GM12892 (cell line): ENCODE measurements at regions not wholly inside any gene's neighbourhood (a gene's known extent, or its start where the extent isn't known, plus 50 kb on each side); places are given as distances from the start of the nearest gene placed in this dataset.

Source experiments
- DNase-seq: peaks from one replicate; pipeline ENCODE4 v3.0.0; 2011; ENCODE audit not compliant: insufficient read length
- FAIRE-seq: peaks from 2 replicates; lab custom pipeline; 2011; peaks lifted over from hg19 to GRCh38; lab: Jason Lieb, UNC
- POLR2A ChIP-seq: IDR thresholded peaks from 2 replicates; pipeline ENCODE4 v1.6.1; 2011; ENCODE audit warnings: low read depth, low read length, control low read depth
- POLR2AphosphoS5 ChIP-seq: IDR thresholded peaks from 2 replicates; pipeline ENCODE4 v1.6.1; 2011; ENCODE audit warnings: low read depth, low read length, control low read depth
- TAF1 ChIP-seq: IDR thresholded peaks from 2 replicates; pipeline ENCODE4 v1.6.1; 2011; ENCODE audit warnings: low read depth, mild to moderate bottlenecking, control low read depth, low read length, borderline replicate concordance

- no peak for TF ChIP-seq TAF1
- DNase-seq: no peak
- no peak for FAIRE-seq
Observed at GRCh38 chr5:63554191-63554590, 408.1 kb downstream of the HTR1A start.

- FAIRE-seq: no peak
- TF ChIP-seq TAF1 (no peak), POLR2AphosphoS5 (no peak), POLR2A (no peak)
- no peak for DNase-seq
Observed at GRCh38 chr5:63553073-63553472, 409.2 kb downstream of the HTR1A start.

- FAIRE-seq (no peak), DNase-seq (no peak)
- TF ChIP-seq TAF1 (no peak), POLR2AphosphoS5 (no peak), POLR2A (no peak)
Observed at GRCh38 chr5:63535840-63536602, 426.2 kb downstream of the HTR1A start.

- no peak for FAIRE-seq
- TF ChIP-seq POLR2A: no peak
Observed at GRCh38 chr5:63524281-63524680, 438.0 kb downstream of the HTR1A start.

GRCh38 chr5:63516006-63516405 is 446.2 kb downstream of the HTR1A start:
- DNase-seq: no peak
- TF ChIP-seq POLR2AphosphoS5 (no peak), POLR2A (no peak), TAF1 (no peak)
- FAIRE-seq: no peak

More at GRCh38 chr5:63524281-63524680, 438.0 kb downstream of the HTR1A start:
- DNase-seq: no peak

DNA sequence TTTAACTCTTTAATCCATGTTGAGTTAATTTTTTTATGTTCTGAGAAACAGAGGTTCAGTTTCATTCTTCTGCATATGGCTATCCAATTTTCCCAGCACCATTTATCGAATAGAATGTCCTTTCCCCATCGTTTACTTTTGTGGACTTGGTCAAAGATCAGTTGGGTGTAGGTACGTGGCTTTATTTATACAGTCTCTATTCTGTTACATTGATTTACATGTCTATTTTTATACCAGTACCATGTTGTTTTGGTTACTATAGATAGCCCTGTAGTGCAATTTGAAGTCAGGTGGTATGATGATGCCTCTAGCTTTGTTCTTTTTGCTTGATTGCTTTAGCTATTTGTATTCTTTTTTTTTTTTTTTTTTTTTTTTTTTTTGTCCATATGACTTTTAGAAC is 462.0 kb downstream of the HTR1A start:
- TF ChIP-seq TAF1 (no peak), POLR2A (no peak), POLR2AphosphoS5 (no peak)
- DNase-seq: no peak
- FAIRE-seq: no peak

DNA sequence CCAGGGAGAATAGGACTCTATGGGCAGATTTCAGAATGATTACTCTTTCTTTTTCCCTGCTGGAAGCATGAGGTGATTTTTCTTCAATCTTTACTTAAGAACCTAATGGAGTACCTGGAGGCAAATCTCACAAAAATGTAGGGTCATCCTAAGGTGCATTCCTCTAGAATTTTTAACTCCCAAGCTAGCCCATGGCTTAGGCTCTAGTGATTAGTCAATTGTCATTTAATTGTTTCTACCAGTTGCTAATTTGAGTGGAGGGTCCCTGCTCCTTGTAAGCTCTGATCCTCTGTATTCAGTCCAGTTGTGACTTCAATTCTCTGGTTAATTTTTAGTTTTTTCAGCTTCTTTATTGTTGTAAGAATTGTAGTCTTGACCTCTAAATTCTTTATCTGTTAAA is 467.0 kb downstream of the HTR1A start:
- DNase-seq: no peak
- no peak for FAIRE-seq
- no peak for TF ChIP-seq POLR2AphosphoS5

- TF ChIP-seq POLR2AphosphoS5 (no peak), POLR2A (no peak), TAF1 (no peak)
- FAIRE-seq: no peak
Observed at GRCh38 chr5:63483338-63483737, 478.9 kb downstream of the HTR1A start.

DNA sequence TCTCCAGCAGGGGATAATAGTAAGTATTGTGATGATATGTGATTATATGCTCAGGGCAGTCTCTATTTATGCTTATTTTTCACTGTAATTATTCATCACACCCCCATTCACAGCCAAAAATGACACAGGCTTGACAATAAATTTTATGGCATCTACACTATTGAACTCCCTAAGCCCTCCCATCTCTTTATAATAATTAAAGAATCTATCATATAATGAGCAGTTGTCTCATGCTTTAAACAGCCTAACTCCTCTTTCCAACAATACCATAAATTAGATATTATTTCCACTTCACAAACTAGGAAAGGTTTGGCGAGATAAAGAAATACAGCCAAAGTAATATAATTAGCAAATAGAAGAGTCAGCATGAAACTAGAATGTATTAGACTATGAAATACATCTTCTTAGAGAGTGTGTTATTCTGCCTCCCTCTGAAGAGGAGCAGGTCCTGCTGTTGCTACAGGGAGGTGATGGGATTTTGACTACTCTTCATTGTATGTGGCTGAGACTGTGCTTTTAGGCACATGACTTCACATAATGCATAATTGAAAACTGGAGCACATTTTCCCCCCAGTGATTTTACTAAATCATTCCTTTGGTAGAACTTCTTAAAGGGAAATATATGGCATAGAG is 488.8 kb downstream of the HTR1A start:
- DNase-seq (no peak), FAIRE-seq (no peak)
- TF ChIP-seq POLR2AphosphoS5 (no peak), TAF1 (no peak), POLR2A (no peak)

More at GRCh38 chr5:63483338-63483737, 478.9 kb downstream of the HTR1A start:
- DNase-seq: no peak

GRCh38 chr5:63456279-63456678 is 506.0 kb downstream of the HTR1A start:
- no peak for TF ChIP-seq POLR2A
- TF ChIP-seq TAF1: no peak
- TF ChIP-seq POLR2AphosphoS5: no peak
- FAIRE-seq: no peak
- no peak for DNase-seq

- DNase-seq: no peak
- TF ChIP-seq TAF1 (no peak), POLR2A (no peak), POLR2AphosphoS5 (no peak)
- no peak for FAIRE-seq
Observed at GRCh38 chr5:63451188-63451587, 511.1 kb downstream of the HTR1A start.

GRCh38 chr5:63439537-63439936 is 522.7 kb downstream of the HTR1A start:
- DNase-seq: no peak
- FAIRE-seq: no peak
- TF ChIP-seq POLR2AphosphoS5 (no peak), POLR2A (no peak), TAF1 (no peak)
